ENCODE measurements at regions not wholly inside any gene's neighbourhood (a gene's known extent, or its start where the extent isn't known, plus 50 kb on each side); places are given as distances from the start of the nearest gene placed in this dataset.

- TF ChIP-seq CHD7 (IDR thresholded peaks at IDR 0.05; ENCODE audit: insufficient replicate concordance, low read length) (no peak), POLR2AphosphoS5 (IDR thresholded peaks at IDR 0.05; ENCODE audit: low read depth, low read length) (no peak)
Measured at GRCh38 chr3:117695871-117696645, 986.5 kb downstream of the TUSC7 start (continued).
